Neuron (in vitro differentiated cells): ENCODE measurements at regions not wholly inside any gene's neighbourhood (a gene's known extent, or its start where the extent isn't known, plus 50 kb on each side); places are given as distances from the start of the nearest gene placed in this dataset.

Experiments used
- H2AFZ ChIP-seq: one replicate; pipeline ENCODE4 v1.6.1; 2013; ENCODE audit warnings: low read depth, mild to moderate bottlenecking, inconsistent platforms, low read length, moderate library complexity
- H3K27me3 ChIP-seq: one replicate; pipeline ENCODE4 v1.6.1; 2013; ENCODE audit warnings: low read length; ENCODE audit not compliant: insufficient read depth
- H3K36me3 ChIP-seq: one replicate; pipeline ENCODE4 v1.6.1; 2013; ENCODE audit warnings: low read length; ENCODE audit not compliant: insufficient read depth
- H3K4me1 ChIP-seq: one replicate; pipeline ENCODE4 v1.6.1; 2013; ENCODE audit warnings: low read length; ENCODE audit not compliant: insufficient read depth
- H3K4me3 ChIP-seq: 2 replicates; pipeline ENCODE4 v1.5.1; 2013; ENCODE audit warnings: mild to moderate bottlenecking, low read length, moderate library complexity
- H3K9me3 ChIP-seq: one replicate; pipeline ENCODE4 v1.6.1; 2013; ENCODE audit warnings: low read length

DNA sequence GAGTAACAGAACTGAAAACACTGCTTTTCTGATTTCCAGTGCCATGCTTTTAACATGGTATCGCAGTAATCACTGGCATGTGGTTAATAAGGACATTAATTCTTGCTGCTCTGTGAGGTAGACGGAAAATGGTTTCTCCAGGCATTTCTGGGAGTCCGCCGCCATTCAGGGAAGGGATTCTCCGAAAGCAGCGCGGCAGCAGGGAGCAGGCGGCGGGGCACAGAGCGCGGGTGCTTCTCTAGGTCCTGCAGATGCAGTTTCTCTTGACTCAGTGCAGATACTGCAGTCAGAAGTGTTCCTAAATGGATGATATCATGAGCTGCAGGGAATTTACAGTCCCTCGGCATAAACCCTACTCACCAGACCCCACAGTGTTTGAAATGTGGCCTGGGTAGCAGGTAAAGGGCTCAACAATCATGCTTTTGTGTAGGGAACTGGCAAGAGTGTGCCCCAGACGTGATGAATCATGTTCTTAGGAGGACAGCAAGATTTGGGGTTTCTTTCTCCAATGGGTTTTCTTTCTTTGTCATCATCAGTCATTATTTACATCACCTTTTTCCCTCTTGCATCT is 338.6 kb upstream of the ARGLU1 start:
- Histone ChIP-seq H3K27me3 (no peaks in the 10 kb centered on the region), H3K4me3 (no peak overlapping the region), H3K4me1 (peaks cover 3% of the 10 kb centered on the region), H3K9me3 (no peaks in the 10 kb centered on the region), H2AFZ (peak overlapping the region; percentile 26), H3K36me3 (no peaks in the 10 kb centered on the region)

- H3K4me3 ChIP-seq, result no peak overlapping the region
- no peak overlapping the region for H2AFZ ChIP-seq
- no peaks in the 10 kb centered on the region for H3K36me3 ChIP-seq
- H3K27me3 ChIP-seq, result no peaks in the 10 kb centered on the region
- peaks cover 3% of the 10 kb centered on the region for H3K4me1 ChIP-seq
- no peaks in the 10 kb centered on the region for H3K9me3 ChIP-seq
Measured at GRCh38 chr13:106905380-106906162, 337.6 kb upstream of the ARGLU1 start.

- Histone ChIP-seq H3K4me3 (no peak overlapping the region), H3K9me3 (no peaks in the 10 kb centered on the region), H3K27me3 (no peaks in the 10 kb centered on the region), H3K4me1 (peaks cover 9% of the 10 kb centered on the region), H3K36me3 (no peaks in the 10 kb centered on the region), H2AFZ (no peak overlapping the region)
Measured at GRCh38 chr13:106899442-106899841, 331.5 kb upstream of the ARGLU1 start.

GRCh38 chr13:106898231-106898630 is 330.3 kb upstream of the ARGLU1 start:
- no peaks in the 10 kb centered on the region for H3K27me3 ChIP-seq
- H3K9me3 ChIP-seq, result no peaks in the 10 kb centered on the region
- no peaks in the 10 kb centered on the region for H3K36me3 ChIP-seq
- H3K4me1 ChIP-seq, result peaks cover 6% of the 10 kb centered on the region
- H2AFZ ChIP-seq, result no peak overlapping the region
- no peak overlapping the region for H3K4me3 ChIP-seq

- Histone ChIP-seq H3K4me3 (no peak overlapping the region), H3K9me3 (peaks cover 3% of the 10 kb centered on the region), H2AFZ (no peak overlapping the region), H3K27me3 (no peaks in the 10 kb centered on the region), H3K36me3 (no peaks in the 10 kb centered on the region), H3K4me1 (no peaks in the 10 kb centered on the region)
Measured at GRCh38 chr13:106888148-106888547, 320.2 kb upstream of the ARGLU1 start.

DNA sequence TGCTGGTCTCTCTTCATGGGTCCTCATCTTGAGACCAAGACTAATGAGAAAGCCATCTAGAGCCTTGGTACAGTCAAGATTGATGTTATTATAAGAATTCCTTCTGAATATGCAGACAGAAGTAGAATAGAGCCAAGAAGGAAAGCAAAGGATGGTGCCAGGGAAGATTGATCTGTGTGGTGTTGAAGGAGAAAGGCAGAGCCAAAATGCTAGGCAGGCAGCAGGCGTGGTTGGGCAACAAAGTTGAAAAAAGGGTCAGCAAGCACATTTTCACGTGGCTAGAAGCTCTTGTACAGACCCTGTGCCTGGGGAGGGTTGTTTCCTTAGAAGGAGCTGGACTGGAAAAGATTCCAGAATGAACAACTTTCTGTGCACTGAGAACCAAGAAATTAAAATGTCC is 319.7 kb upstream of the ARGLU1 start:
- peaks cover 3% of the 10 kb centered on the region for H3K9me3 ChIP-seq
- H3K4me3 ChIP-seq, result no peak overlapping the region
- H2AFZ ChIP-seq, result no peak overlapping the region
- H3K36me3 ChIP-seq, result no peaks in the 10 kb centered on the region
- H3K4me1 ChIP-seq, result peaks cover under 1% of the 10 kb centered on the region
- H3K27me3 ChIP-seq, result no peaks in the 10 kb centered on the region

DNA sequence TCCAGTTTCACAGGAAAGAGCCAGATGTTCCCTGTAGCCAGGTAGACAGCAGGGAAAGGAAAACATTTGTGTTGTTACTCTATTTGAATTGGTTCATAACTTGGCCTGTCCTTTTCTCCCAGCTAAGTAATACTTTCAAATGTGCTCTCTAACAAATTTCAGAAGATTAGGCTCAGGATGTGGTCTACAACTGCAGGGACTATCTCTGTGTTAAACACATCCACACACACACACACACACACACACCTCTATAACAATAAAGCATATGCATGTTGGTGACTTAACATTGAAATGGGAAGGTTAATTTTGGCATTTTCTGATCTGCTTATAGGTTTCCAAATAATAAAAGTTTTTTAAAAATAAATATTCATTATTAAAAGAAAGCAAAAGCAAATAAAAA is 316.0 kb upstream of the ARGLU1 start:
- no peaks in the 10 kb centered on the region for H3K27me3 ChIP-seq
- no peak overlapping the region for H3K4me3 ChIP-seq
- H3K4me1 ChIP-seq, result peaks cover 12% of the 10 kb centered on the region
- no peak overlapping the region for H2AFZ ChIP-seq
- H3K36me3 ChIP-seq, result no peaks in the 10 kb centered on the region
- peaks cover 2% of the 10 kb centered on the region for H3K9me3 ChIP-seq

DNA sequence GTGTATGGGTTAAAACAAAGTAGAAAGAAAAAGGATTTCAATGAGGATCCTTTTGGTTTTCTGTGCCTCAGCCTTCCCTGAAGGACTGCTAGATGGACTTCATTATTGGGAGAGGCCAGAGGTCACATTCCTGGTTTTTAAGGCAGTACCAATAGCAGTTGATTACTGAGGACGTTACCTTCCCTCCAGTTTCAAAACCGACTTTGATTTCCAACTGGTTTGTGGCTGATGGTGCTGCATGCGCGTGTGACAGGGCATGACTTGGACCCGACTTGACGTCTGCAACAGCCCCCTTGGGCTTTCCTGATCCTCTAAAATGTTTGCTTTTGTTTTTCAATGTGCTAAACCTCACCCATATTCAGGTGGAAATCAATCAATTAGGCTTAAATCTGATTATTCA is 314.3 kb upstream of the ARGLU1 start:
- H2AFZ ChIP-seq, result peak overlapping the region; percentile 42

DNA sequence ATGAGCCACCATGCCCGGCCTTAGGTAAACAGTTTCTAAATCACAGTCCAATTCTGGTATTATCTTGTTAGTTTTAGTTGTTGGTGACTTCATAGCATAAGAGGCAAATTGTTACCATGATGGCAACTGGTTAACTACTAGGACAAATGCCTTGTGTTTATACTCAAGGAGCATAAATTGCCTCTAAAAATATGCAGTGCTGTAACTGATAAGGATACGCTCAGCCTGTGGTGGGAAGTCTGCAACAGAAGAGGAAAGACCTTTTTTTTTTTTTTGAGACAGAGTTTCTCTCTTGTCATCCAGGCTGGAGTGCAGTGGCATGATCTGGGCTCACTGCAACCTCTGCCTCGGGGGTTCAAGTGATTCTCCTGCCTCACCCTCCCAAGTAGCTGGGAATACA is 311.9 kb upstream of the ARGLU1 start:
- no peaks in the 10 kb centered on the region for H3K36me3 ChIP-seq
- peaks cover 12% of the 10 kb centered on the region for H3K4me1 ChIP-seq
- H2AFZ ChIP-seq, result no peak overlapping the region
- no peaks in the 10 kb centered on the region for H3K9me3 ChIP-seq
- no peaks in the 10 kb centered on the region for H3K27me3 ChIP-seq
- no peak overlapping the region for H3K4me3 ChIP-seq

More for the DNA sequence above, 314.3 kb upstream of the ARGLU1 start:
- Histone ChIP-seq H3K27me3 (no peaks in the 10 kb centered on the region), H3K36me3 (no peaks in the 10 kb centered on the region), H3K9me3 (no peaks in the 10 kb centered on the region), H3K4me3 (no peak overlapping the region), H3K4me1 (peaks cover 12% of the 10 kb centered on the region)

DNA sequence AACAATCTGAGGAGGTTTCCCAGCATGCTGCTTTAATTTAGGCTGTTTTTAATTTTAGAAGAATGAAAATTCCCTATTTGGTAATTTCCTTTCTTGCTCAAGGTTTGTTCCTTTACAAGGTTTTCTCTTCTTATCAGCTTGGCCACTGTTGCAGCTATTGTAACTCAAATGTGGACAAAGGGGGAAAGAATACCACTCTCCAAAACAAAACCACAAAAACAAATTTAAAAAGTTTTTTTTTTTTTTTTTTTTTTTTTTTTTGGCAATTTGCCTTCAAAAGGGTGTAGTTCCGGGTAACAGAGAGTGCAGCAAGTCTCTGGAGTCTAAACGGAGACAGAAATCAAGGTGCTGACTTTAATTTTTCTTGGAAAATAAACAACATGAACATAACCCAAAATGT is 306.4 kb upstream of the ARGLU1 start:
- H3K4me3 ChIP-seq, result no peak overlapping the region
- no peaks in the 10 kb centered on the region for H3K36me3 ChIP-seq
- H3K4me1 ChIP-seq, result no peaks in the 10 kb centered on the region
- H2AFZ ChIP-seq, result no peak overlapping the region
- no peaks in the 10 kb centered on the region for H3K9me3 ChIP-seq
- H3K27me3 ChIP-seq, result no peaks in the 10 kb centered on the region

DNA sequence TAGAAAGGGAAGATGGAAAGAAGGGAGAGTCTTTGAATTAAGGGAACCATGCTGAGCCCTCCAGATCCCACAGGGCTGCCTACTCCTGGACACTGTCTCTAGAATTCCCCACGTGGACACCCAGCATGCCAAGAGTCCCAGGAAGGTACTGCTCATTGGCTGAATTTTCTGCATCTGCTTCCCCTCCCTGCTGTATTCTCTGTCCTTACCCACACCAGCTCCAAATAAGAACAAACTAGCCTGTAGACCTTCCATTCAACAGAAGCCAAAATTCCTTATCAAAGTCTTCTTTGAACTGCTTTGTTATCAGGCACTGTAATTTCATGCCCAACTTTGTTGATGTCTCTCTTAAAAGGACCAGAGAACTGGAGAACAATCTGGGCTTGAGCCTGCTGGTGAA is 305.9 kb upstream of the ARGLU1 start:
- H3K4me3 ChIP-seq, result no peak overlapping the region
- no peaks in the 10 kb centered on the region for H3K36me3 ChIP-seq
- no peaks in the 10 kb centered on the region for H3K9me3 ChIP-seq
- no peaks in the 10 kb centered on the region for H3K27me3 ChIP-seq
- H3K4me1 ChIP-seq, result no peaks in the 10 kb centered on the region
- H2AFZ ChIP-seq, result no peak overlapping the region

DNA sequence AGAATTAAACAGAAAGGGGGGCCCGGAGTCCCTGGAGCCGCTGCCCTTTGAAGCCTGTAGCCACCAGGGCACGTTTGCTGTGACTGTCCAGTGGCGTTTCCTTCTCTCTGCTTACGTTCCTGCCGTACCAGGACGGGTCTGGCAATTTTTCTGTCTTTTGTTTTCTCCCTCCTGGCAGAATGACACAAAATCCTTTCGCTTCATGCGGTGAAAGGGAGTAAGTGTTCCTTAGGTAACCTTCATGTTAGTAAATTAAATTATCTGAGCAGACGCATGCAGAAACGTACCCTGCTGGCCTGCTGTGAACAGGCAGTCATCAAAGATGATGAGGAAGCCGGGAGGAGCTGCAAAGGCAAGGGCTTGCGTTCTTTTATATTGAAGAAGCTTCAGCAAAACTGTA is 299.3 kb upstream of the ARGLU1 start:
- Histone ChIP-seq H3K27me3 (no peaks in the 10 kb centered on the region), H3K4me1 (no peaks in the 10 kb centered on the region), H3K36me3 (no peaks in the 10 kb centered on the region), H3K9me3 (no peaks in the 10 kb centered on the region), H3K4me3 (no peak overlapping the region), H2AFZ (no peak overlapping the region)

- peaks cover 6% of the 10 kb centered on the region for H3K4me1 ChIP-seq
- no peak overlapping the region for H2AFZ ChIP-seq
- no peaks in the 10 kb centered on the region for H3K27me3 ChIP-seq
- H3K9me3 ChIP-seq, result no peaks in the 10 kb centered on the region
- no peaks in the 10 kb centered on the region for H3K36me3 ChIP-seq
- no peak overlapping the region for H3K4me3 ChIP-seq
Measured at GRCh38 chr13:106865716-106866440, 297.9 kb upstream of the ARGLU1 start.
